Fibroblast of villous mesenchyme (primary cell): ENCODE measurements at regions not wholly inside any gene's neighbourhood (a gene's known extent, or its start where the extent isn't known, plus 50 kb on each side); places are given as distances from the start of the nearest gene placed in this dataset.

ENCODE experiments used
- DNase-seq: peaks from one replicate; pipeline ENCODE4 v3.0.0-alpha.2; 2010; ENCODE audit warnings: low read depth
- H3K4me3 ChIP-seq: 2 replicates; pipeline ENCODE4 v1.5.1; 2011; ENCODE audit warnings: low read depth, mild to moderate bottlenecking, low read length
- TF ChIP-seq, protein P1 (sequence below): IDR thresholded peaks from 2 replicates; pipeline ENCODE4 v1.5.1; 2012; ENCODE audit warnings: low read depth, mild to moderate bottlenecking, low read length; ENCODE audit not compliant: insufficient read depth

DNA sequence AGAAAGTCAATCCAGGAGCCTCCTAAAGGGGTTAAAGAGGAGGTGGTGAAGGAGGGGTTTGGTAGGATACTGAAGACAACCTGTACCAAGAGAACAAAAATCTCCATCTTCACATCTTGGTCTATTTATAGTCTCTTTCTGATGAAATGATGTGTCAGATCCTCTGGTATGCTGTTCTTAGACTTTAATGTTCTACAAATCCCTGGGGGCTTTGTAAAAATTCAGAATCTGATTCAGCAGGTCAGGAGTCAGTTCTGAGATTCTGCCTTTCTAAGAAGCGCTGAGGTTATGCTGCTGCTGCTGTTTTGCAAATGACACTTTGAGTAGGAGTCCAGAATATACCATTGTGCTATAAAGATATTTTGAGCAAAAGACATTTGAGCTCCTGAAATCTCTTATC, 172.9 kb upstream of the GLRA2 start:
- TF ChIP-seq, protein P1, sequence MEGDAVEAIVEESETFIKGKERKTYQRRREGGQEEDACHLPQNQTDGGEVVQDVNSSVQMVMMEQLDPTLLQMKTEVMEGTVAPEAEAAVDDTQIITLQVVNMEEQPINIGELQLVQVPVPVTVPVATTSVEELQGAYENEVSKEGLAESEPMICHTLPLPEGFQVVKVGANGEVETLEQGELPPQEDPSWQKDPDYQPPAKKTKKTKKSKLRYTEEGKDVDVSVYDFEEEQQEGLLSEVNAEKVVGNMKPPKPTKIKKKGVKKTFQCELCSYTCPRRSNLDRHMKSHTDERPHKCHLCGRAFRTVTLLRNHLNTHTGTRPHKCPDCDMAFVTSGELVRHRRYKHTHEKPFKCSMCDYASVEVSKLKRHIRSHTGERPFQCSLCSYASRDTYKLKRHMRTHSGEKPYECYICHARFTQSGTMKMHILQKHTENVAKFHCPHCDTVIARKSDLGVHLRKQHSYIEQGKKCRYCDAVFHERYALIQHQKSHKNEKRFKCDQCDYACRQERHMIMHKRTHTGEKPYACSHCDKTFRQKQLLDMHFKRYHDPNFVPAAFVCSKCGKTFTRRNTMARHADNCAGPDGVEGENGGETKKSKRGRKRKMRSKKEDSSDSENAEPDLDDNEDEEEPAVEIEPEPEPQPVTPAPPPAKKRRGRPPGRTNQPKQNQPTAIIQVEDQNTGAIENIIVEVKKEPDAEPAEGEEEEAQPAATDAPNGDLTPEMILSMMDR = no peak
- peak; percentile 47 for DNase-seq
- no peak overlapping the region for H3K4me3 ChIP-seq

DNA sequence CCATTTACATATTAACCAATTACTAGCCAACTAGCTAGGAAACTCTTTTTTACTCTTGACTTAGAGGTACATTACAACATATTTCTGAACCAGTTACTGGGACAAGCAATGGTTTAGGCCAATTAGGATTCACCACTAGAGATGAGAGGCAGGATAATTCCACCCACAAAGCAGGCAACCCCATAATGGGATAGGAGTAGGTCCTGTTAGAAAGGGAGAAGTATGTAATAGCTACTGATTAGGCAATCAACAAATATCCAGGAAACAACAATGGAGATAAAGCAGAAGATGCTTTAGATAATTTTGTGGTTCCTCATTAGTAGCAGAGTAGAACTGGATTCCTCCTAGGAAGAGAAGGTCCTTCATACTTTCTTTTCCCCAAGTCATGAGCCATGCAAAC, 173.8 kb upstream of the GLRA2 start:
- no peak overlapping the region for H3K4me3 ChIP-seq
- TF ChIP-seq, protein P1 = no peak
- DNase-seq = no peak

DNA sequence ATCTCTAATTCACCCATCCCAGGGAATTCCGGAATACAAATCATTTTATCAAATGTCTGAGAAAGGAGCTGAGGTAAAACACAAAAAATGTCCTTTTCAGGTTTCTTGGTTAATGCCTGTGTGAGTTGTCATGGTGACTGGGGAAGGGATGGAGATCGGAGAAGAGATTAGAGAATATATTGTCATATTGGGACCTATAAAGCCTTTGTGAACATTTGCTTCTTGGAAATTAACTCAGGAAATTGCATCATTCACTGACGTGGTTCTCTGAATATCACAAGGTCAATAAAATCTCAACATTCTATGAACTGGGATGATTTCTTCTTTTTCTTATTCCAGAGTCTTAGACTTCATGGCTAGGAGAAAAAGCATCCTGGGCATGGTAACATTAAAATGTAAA, 174.8 kb upstream of the GLRA2 start:
- no peak overlapping the region for H3K4me3 ChIP-seq
- TF ChIP-seq, protein P1 = no peak
- DNase-seq = peak; percentile 71

DNA sequence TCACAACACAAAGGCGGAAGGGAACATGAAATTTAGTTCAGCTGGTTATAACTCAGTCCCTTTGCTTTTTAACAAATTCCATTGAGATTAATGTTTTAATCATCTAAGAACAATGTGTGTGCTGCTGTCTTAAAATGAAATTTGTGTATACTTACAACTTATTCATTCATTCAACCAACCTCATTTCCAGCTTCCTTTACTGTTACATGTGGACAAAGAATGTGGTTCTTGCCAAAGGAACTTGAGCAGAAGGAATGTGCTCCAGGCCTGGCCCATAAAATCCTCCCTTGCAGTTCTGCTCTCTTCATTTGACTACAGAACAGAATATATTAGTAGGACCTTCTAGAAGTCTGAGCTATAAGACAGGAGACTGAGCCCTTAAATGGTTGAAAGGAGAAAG, 176.8 kb upstream of the GLRA2 start:
- H3K4me3 ChIP-seq = no peak overlapping the region
- TF ChIP-seq, protein P1 = no peak
- peak; percentile 33 for DNase-seq

DNA sequence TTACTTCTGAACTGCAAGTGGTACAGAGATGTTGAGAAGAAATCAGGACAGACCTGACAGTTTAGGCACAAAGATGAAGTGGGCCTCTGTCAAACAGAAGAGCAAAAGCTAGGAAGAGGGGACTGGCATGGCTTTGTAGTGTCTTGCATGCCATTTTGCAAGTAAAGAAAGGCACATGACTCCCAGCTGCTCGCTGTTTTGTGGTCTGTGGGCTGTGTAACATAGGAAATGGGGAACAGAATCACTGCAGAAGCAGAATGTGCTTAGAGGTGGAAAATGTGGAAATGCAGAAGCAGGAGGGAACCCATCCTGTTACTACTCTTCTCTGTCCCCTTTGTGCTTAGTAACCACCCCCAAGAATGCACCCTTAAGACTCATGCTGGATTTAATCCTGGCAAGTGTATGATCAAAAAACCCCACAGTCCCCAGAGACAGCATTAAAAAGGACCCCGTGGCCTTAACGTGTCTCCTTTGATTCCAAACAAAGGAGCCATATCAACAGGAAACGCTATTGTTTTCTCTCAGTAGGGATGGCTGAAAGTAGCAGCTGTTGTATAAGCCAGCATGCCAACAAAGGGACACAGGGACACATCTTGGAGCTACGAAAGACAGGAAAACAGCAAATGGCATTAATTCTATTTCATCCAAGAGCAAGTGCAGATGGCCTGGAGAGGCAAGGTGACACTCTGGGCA, 177.6 kb upstream of the GLRA2 start:
- H3K4me3 ChIP-seq = no peak overlapping the region
- DNase-seq = no peak
- TF ChIP-seq, protein P1 = no peak

DNA sequence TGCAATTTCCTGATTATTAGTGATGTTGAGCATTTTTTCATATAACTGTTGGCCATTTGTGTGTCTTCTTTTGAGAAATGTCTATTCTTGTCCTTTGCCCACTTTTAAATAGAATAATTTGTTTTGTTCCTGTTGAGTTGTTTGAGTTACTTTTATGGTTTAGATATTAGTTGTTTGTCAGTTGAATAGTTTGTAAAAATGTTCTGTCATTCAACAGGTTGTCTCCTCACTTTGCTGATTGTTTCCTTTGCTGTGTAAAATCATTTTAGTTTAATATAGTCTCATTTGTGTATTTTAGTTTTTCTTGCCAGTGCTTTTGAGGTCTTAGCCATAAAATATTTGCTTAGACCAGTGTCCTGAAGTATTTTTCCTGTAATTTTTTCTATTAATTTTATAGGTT, 181.8 kb upstream of the GLRA2 start:
- TF ChIP-seq, protein P1 = no peak
- no peak overlapping the region for H3K4me3 ChIP-seq
- no peak for DNase-seq
